ENCODE measurements at regions not wholly inside any gene's neighbourhood (a gene's known extent, or its start where the extent isn't known, plus 50 kb on each side); places are given as distances from the start of the nearest gene placed in this dataset.

- H3K9me3 Mint-ChIP-seq (ENCODE audit: unreplicated experiment) = no peaks in the 10 kb centered on the region
- TF ChIP-seq CTCF (IDR thresholded peaks at IDR 0.05; ENCODE audit: unreplicated experiment) = no peak
- ChIA-PET CTCF (no interaction called here), POLR2A (no interaction called here)
- intact Hi-C loops (cut with micrococcal nuclease) = no loop called here
- no peak overlapping the region for H3K4me3 Mint-ChIP-seq (ENCODE audit: unreplicated experiment)
- H3K27ac Mint-ChIP-seq (ENCODE audit: low read depth, unreplicated experiment) = no peak overlapping the region
- DNase-seq (ENCODE audit: unreplicated experiment) = no peak
- no TSS peak for BruUV-seq (replicated peaks)
- no peaks in the 10 kb centered on the region for H3K36me3 Mint-ChIP-seq (ENCODE audit: insufficient read depth, unreplicated experiment)
- H3K4me1 Mint-ChIP-seq (ENCODE audit: insufficient read depth, unreplicated experiment) = no peaks in the 10 kb centered on the region
- peaks cover 25% of the 10 kb centered on the region for H3K27me3 Mint-ChIP-seq (ENCODE audit: insufficient read depth, unreplicated experiment)
Measured at GRCh38 chr5:2199697-2200096, 317.0 kb upstream of the IRX4 start.

GRCh38 chr5:2196989-2197619, 314.4 kb upstream of the IRX4 start:
- ChIA-PET POLR2A (no interaction called here), CTCF (no interaction called here)
- Mint-ChIP-seq H3K4me1 (ENCODE audit: insufficient read depth, unreplicated experiment) (no peaks in the 10 kb centered on the region), H3K9me3 (ENCODE audit: unreplicated experiment) (no peaks in the 10 kb centered on the region), H3K36me3 (ENCODE audit: insufficient read depth, unreplicated experiment) (no peaks in the 10 kb centered on the region), H3K27me3 (ENCODE audit: insufficient read depth, unreplicated experiment) (peaks cover 25% of the 10 kb centered on the region), H3K27ac (ENCODE audit: low read depth, unreplicated experiment) (no peak overlapping the region), H3K4me3 (ENCODE audit: unreplicated experiment) (no peak overlapping the region)
- no peak for DNase-seq (ENCODE audit: unreplicated experiment)
- intact Hi-C loops (cut with micrococcal nuclease) = no loop called here
- no TSS peak for BruUV-seq (replicated peaks)
- TF ChIP-seq CTCF (IDR thresholded peaks at IDR 0.05; ENCODE audit: unreplicated experiment) = no peak

- TF ChIP-seq CTCF (IDR thresholded peaks at IDR 0.05; ENCODE audit: unreplicated experiment) = no peak
- H3K9me3 Mint-ChIP-seq (ENCODE audit: unreplicated experiment) = no peaks in the 10 kb centered on the region
- peaks cover 25% of the 10 kb centered on the region for H3K27me3 Mint-ChIP-seq (ENCODE audit: insufficient read depth, unreplicated experiment)
- POLR2A ChIA-PET = no interaction called here
- H3K4me3 Mint-ChIP-seq (ENCODE audit: unreplicated experiment) = no peak overlapping the region
- no peaks in the 10 kb centered on the region for H3K4me1 Mint-ChIP-seq (ENCODE audit: insufficient read depth, unreplicated experiment)
- CTCF ChIA-PET = no interaction called here
- no peak overlapping the region for H3K27ac Mint-ChIP-seq (ENCODE audit: low read depth, unreplicated experiment)
- no TSS peak for BruUV-seq (replicated peaks)
- DNase-seq (ENCODE audit: unreplicated experiment) = no peak
- no peaks in the 10 kb centered on the region for H3K36me3 Mint-ChIP-seq (ENCODE audit: insufficient read depth, unreplicated experiment)
- intact Hi-C loops (cut with micrococcal nuclease) = no loop called here
Measured at GRCh38 chr5:2196416-2196815, 313.7 kb upstream of the IRX4 start.

- H3K27ac Mint-ChIP-seq (ENCODE audit: low read depth, unreplicated experiment) = no peak overlapping the region
Measured at GRCh38 chr5:2194949-2195348, 312.2 kb upstream of the IRX4 start.

More at GRCh38 chr5:2194949-2195348, 312.2 kb upstream of the IRX4 start:
- no peaks in the 10 kb centered on the region for H3K9me3 Mint-ChIP-seq (ENCODE audit: unreplicated experiment)
- no TSS peak for BruUV-seq (replicated peaks)
- DNase-seq (ENCODE audit: unreplicated experiment) = no peak
- intact Hi-C loops (cut with micrococcal nuclease) = no loop called here
- no peaks in the 10 kb centered on the region for H3K36me3 Mint-ChIP-seq (ENCODE audit: insufficient read depth, unreplicated experiment)
- no peak overlapping the region for H3K4me3 Mint-ChIP-seq (ENCODE audit: unreplicated experiment)
- H3K27me3 Mint-ChIP-seq (ENCODE audit: insufficient read depth, unreplicated experiment) = peaks cover 25% of the 10 kb centered on the region
- ChIA-PET POLR2A (no interaction called here), CTCF (no interaction called here)
- H3K4me1 Mint-ChIP-seq (ENCODE audit: insufficient read depth, unreplicated experiment) = no peaks in the 10 kb centered on the region
- no peak for TF ChIP-seq CTCF (IDR thresholded peaks at IDR 0.05; ENCODE audit: unreplicated experiment)

Data from MCF 10A (cell line).